HCT116 (cell line): ENCODE measurements at regions not wholly inside any gene's neighbourhood (a gene's known extent, or its start where the extent isn't known, plus 50 kb on each side); places are given as distances from the start of the nearest gene placed in this dataset.
A peak's percentile ranks its signal among the peaks of the same experiment; 100 is the strongest.
"Not testable (repeated sequence)": the region's sequence is repeated elsewhere in the genome, so short reads cannot be mapped to it uniquely, and the experiment has no call there.

Experiments
- ATAC-seq: fragments of 200-7000 bp; cut with Tn5 transposase; 2 replicates; pipeline ENCODE4 v1.9.1; 2020; ENCODE audit warnings: mild to moderate bottlenecking, moderate library complexity
- BruUV-seq: library from RNA; stranded (reverse); fragments of 400-500 nt; replicated peaks from 2 replicates; lab custom pipeline; 2021; lab: Mats Ljungman, UMichigan
- CTCF ChIA-PET: fragments of 300-600 bp; sonication (Branson Sonifier 250); formaldehyde crosslinking; loops from one replicate; lab custom pipeline; 2021; ENCODE audit warnings: antibody characterized with exemption; lab: Charles Lee
- POLR2A ChIA-PET: fragments of 300-600, 350-600 bp; sonication (Branson Sonifier 250); formaldehyde crosslinking; loops from one replicate; lab custom pipeline; 2021; ENCODE audit warnings: antibody characterized with exemption; lab: Charles Lee
- RAD21 ChIA-PET, 2 experiments: fragments of 300-600 bp; sonication (Branson Sonifier 250); formaldehyde crosslinking; loops; one replicate each; lab custom pipeline; 2023; ENCODE audit warnings: low total read pairs in 2 of 2; ENCODE audit not compliant: uncharacterized antibody in 2 of 2, unreplicated experiment in 2 of 2, low non-redundant PET in 1 of 2; lab: Charles Lee
- DNase-seq: peaks from one replicate; pipeline ENCODE4 v3.0.0-alpha.2; 2010; ENCODE audit warnings: low read depth, low spot score
- H2AFZ ChIP-seq: fragments of 200-600 bp; shearing (Covaris generic), sonication (generic); 2 replicates; pipeline ENCODE4 v1.6.1; 2017; ENCODE audit warnings: low read depth, mixed run types, mixed read lengths, antibody characterized with exemption, low read length; ENCODE audit not compliant: poor library complexity, severe bottlenecking
- H3K27ac ChIP-seq: 2 replicates; pipeline ENCODE4 v1.5.1; 2012; ENCODE audit warnings: low read depth, low read length
- H3K27me3 ChIP-seq: fragments of 200-600 bp; sonication (generic); 2 replicates; pipeline ENCODE4 v1.6.1; 2016; ENCODE audit warnings: mixed run types, low read length, mixed read lengths; ENCODE audit not compliant: insufficient read depth
- H3K36me3 ChIP-seq, 2 experiments: fragments of 200-500 bp in 1 of 2; fragments of 200-600 bp in 1 of 2; sonication (Bioruptor generic) in 1 of 2; sonication (generic) in 1 of 2; 2 replicates each; pipeline versions ENCODE4 v1.5.1 to v1.6.1; 2014 to 2016; ENCODE audit warnings: low read length in 2 of 2, inconsistent platforms in 1 of 2, mixed read lengths in 1 of 2, mixed run types in 1 of 2; ENCODE audit not compliant: insufficient read depth in 2 of 2, control insufficient read depth in 1 of 2
- H3K4me1 ChIP-seq, 2 experiments: fragments of 200-600 bp in 1 of 2; sonication (generic) in 1 of 2; 2 replicates each; pipeline versions ENCODE4 v1.5.1 to v1.6.1; 2012 to 2017; ENCODE audit warnings: low read length in 2 of 2, inconsistent platforms in 1 of 2, mild to moderate bottlenecking in 1 of 2, mixed read lengths in 1 of 2, mixed run types in 1 of 2, moderate library complexity in 1 of 2; ENCODE audit not compliant: insufficient read depth in 2 of 2, control insufficient read depth in 1 of 2
- H3K4me2 ChIP-seq: fragments of 200-600 bp; sonication (generic); 2 replicates; pipeline ENCODE4 v1.6.1; 2017; ENCODE audit warnings: mixed run types, low read length, mixed read lengths
- H3K4me3 ChIP-seq, 2 experiments: fragments of 200-600 bp in 1 of 2; sonication (generic) in 1 of 2; replicated peaks in 1 of 2; 2 replicates each; pipeline ENCODE4 v1.5.1; 2011 to 2016; ENCODE audit warnings: low read length in 2 of 2, control low read depth in 1 of 2, low read depth in 1 of 2, mild to moderate bottlenecking in 1 of 2, mixed read lengths in 1 of 2, mixed run types in 1 of 2
- H3K79me2 ChIP-seq: fragments of 200-600 bp; sonication (generic); 2 replicates; pipeline ENCODE4 v1.6.1; 2017; ENCODE audit warnings: mild to moderate bottlenecking, mixed run types, low read length, moderate library complexity, mixed read lengths; ENCODE audit not compliant: insufficient read depth
- H3K9ac ChIP-seq: fragments of 200-600 bp; sonication (generic); 2 replicates; pipeline ENCODE4 v1.6.1; 2016; ENCODE audit warnings: low read length, mixed read lengths
- H3K9me2 ChIP-seq: fragments of 200-600 bp; sonication (generic), shearing (Covaris generic); 2 replicates; pipeline ENCODE4 v1.6.1; 2017; ENCODE audit warnings: mixed run types, mild to moderate bottlenecking, moderate library complexity; ENCODE audit not compliant: insufficient read depth
- H3K9me3 ChIP-seq, 2 experiments: fragments of 200-500 bp in 1 of 2; fragments of 200-600 bp in 1 of 2; sonication (Bioruptor generic) in 1 of 2; sonication (generic) in 1 of 2; 2 replicates each; pipeline ENCODE4 v1.6.1; 2014 to 2017; ENCODE audit warnings: low read length in 2 of 2, mixed read lengths in 2 of 2, inconsistent platforms in 1 of 2, low read depth in 1 of 2, mild to moderate bottlenecking in 1 of 2, mixed run types in 1 of 2, moderate library complexity in 1 of 2; ENCODE audit not compliant: control insufficient read depth in 1 of 2, insufficient read depth in 1 of 2
- H4K20me1 ChIP-seq: fragments of 200-600 bp; sonication (generic), shearing (Covaris generic); 2 replicates; pipeline ENCODE4 v1.6.1; 2017; ENCODE audit warnings: mixed run types, mild to moderate bottlenecking, moderate library complexity; ENCODE audit not compliant: insufficient read depth
- RAD21 ChIP-seq: IDR thresholded peaks from 2 replicates; pipeline ENCODE4 v1.6.1; 2012; ENCODE audit warnings: low read depth, mild to moderate bottlenecking
- intact Hi-C: fragments of 100-400 bp; cut with micrococcal nuclease; formaldehyde crosslinking; loops from 2 replicates; pipeline ENCODE4 v1.10.0; 2022
- TF ChIP-seq, protein P1 (sequence below), 3 experiments: fragments of 200-600 bp in 1 of 3; sonication (generic) in 1 of 3; IDR thresholded peaks in 2 of 3; conservative IDR thresholded peaks in 1 of 3; 2 replicates each; pipeline ENCODE4 v1.5.1; 2012 to 2017; ENCODE audit warnings: low read depth in 2 of 3, low read length in 2 of 3, antibody characterized with exemption in 1 of 3, borderline replicate concordance in 1 of 3, control low read depth in 1 of 3, mild to moderate bottlenecking in 1 of 3, mixed read lengths in 1 of 3, mixed run types in 1 of 3, moderate library complexity in 1 of 3; ENCODE audit not compliant: insufficient read depth in 1 of 3

DNA sequence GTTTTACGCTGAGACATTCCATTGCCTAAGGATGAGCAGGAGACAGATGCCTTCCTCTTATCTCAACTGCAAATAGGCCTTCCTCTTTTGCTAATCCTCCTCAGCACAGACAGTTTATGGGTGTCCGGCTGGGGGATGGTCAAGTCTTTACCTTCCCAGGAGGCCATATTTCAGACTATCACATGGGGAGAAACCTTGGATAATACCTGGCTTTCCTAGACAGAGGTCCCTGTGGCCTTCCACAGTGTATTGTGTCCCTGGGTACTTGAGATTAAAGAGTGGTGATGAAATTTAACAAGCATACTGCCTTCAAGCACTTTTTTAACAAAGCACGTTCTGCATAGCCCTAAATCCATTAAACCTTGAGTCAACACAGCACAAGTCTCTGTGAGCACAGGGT lies 1816.7 kb upstream of the DEFB115 start:
- H3K27me3 ChIP-seq, H4K20me1 ChIP-seq, BruUV-seq, H3K4me2 ChIP-seq, H3K9me2 ChIP-seq, H3K9me3 ChIP-seq, H3K4me1 ChIP-seq, CTCF ChIA-PET, H2AFZ ChIP-seq, POLR2A ChIA-PET, intact Hi-C loops, DNase-seq, RAD21 ChIA-PET, H3K36me3 ChIP-seq, H3K79me2 ChIP-seq, ATAC-seq, H3K9ac ChIP-seq, H3K27ac ChIP-seq, H3K4me3 ChIP-seq: not testable (repeated sequence)

DNA sequence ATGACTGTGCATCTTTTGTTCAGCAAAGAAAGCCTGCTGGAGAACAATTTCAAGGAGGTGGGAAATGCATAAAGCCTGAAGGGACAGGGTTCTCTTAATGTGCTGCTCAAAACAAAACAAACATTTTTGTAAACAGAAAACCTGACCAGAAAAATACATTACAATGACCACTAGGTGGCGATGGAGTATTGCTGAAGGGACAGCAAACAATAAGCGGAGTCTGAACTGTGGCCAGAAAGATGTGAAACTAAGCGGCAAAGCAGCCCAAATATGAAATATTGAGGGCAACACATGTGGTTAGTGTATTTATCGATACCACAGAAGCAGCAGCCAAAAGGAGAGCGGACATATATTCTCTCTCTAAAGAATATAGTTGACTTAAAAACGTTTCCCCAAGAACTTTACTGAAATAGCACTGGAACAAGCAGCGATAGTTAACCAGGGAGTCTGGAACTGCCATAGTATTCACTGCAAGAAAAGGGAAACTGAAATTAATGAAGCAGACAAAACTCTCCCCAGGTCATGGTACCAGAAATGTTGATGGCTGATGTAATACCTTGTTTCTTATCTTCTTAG lies 1814.2 kb upstream of the DEFB115 start:
- H4K20me1 ChIP-seq, H3K36me3 ChIP-seq, POLR2A ChIA-PET, H3K9ac ChIP-seq, H3K4me1 ChIP-seq, RAD21 ChIA-PET, BruUV-seq, H3K9me2 ChIP-seq, H2AFZ ChIP-seq, H3K27me3 ChIP-seq, H3K4me2 ChIP-seq, H3K9me3 ChIP-seq, H3K4me3 ChIP-seq, H3K79me2 ChIP-seq, H3K27ac ChIP-seq: not testable (repeated sequence)
- DNase-seq (peak; percentile 28), ATAC-seq (peak; percentile 69)
- TF ChIP-seq, protein P1, sequence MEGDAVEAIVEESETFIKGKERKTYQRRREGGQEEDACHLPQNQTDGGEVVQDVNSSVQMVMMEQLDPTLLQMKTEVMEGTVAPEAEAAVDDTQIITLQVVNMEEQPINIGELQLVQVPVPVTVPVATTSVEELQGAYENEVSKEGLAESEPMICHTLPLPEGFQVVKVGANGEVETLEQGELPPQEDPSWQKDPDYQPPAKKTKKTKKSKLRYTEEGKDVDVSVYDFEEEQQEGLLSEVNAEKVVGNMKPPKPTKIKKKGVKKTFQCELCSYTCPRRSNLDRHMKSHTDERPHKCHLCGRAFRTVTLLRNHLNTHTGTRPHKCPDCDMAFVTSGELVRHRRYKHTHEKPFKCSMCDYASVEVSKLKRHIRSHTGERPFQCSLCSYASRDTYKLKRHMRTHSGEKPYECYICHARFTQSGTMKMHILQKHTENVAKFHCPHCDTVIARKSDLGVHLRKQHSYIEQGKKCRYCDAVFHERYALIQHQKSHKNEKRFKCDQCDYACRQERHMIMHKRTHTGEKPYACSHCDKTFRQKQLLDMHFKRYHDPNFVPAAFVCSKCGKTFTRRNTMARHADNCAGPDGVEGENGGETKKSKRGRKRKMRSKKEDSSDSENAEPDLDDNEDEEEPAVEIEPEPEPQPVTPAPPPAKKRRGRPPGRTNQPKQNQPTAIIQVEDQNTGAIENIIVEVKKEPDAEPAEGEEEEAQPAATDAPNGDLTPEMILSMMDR (IDR thresholded peaks at IDR 0.05 in 2 of 3, conservative IDR thresholded peaks at IDR 0.05 in 1 of 3; ENCODE audit: borderline replicate concordance in 1 of 3, insufficient read depth in 1 of 3, low read depth in 2 of 3, low read length in 2 of 3), result peak; percentile 32 to 73 (median 57); a peak in 5 of 6 replicates
- TF ChIP-seq RAD21, result peak; percentile 63
- CTCF ChIA-PET, result interaction anchor here (1.2 kb wide), 1 partner anchor 12 kb away, joined by 4 read pairs; no protein-coding TSS in a partner anchor
- intact Hi-C loops, result loop anchor here (1.0 kb wide), 1 partner anchor 322 kb away; no protein-coding TSS in a partner anchor
